ENCODE measurements at regions not wholly inside any gene's neighbourhood (a gene's known extent, or its start where the extent isn't known, plus 50 kb on each side); places are given as distances from the start of the nearest gene placed in this dataset.

DNA sequence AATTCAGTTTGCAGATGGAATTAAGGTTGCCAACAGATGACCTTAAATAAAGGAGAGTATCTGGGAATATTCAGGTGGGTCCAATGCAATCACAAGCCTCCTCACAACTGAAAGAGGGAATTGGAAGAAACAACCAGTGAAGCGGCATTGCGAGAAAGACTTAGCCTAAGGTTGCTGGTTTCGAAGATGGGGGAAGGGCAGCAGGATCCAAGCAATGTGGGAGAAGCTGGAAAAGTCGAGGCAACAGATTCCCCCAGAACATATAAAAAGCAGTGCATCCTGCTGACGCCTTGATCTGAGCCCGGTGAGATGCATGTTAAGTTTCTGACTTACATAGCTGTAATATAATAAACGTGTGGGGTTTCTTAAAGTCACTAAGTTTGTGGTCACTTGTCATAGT lies 162.5 kb downstream of the NDUFA10 start:
- no peak for TF ChIP-seq TAF1 (IDR thresholded peaks at IDR 0.05; ENCODE audit: borderline replicate concordance, insufficient read depth, low read length)
- no peak for TF ChIP-seq POLR2AphosphoS5 (IDR thresholded peaks at IDR 0.05; ENCODE audit: low read depth, low read length)
- no peak for TF ChIP-seq SIN3A (IDR thresholded peaks at IDR 0.05; ENCODE audit: borderline replicate concordance, insufficient read depth, low read length)
- no peak for TF ChIP-seq FOXP2 (optimal IDR thresholded peaks at IDR 0.05; ENCODE audit: borderline replicate concordance, extremely low read depth, extremely low read length, insufficient read depth)
